ENCODE measurements at regions not wholly inside any gene's neighbourhood (a gene's known extent, or its start where the extent isn't known, plus 50 kb on each side); places are given as distances from the start of the nearest gene placed in this dataset.
"Not testable (repeated sequence)": the region's sequence is repeated elsewhere in the genome, so short reads cannot be mapped to it uniquely, and the experiment has no call there.

GRCh38 chr9:93890436-93890935 lies 64.7 kb downstream of the BARX1 start:
- Histone ChIP-seq H3K4me3 (replicated peaks in 1 of 4; ENCODE audit: control extremely low read depth in 1 of 4, insufficient read depth in 1 of 4, low read depth in 3 of 4, low read length in 4 of 4) (no peak overlapping the region), H3K9ac (ENCODE audit: insufficient read depth, low read length) (no peak overlapping the region), H3K27me3 (ENCODE audit: control insufficient read depth, insufficient read depth, low read length) (no peaks in the 10 kb centered on the region), H3K27ac (ENCODE audit: insufficient read depth, low read length) (no peak overlapping the region), H3K4me2 (ENCODE audit: extremely low read depth, insufficient read depth, low read length) (no peak overlapping the region), H3K9me3 (ENCODE audit: control insufficient read depth, insufficient read depth, low read depth, low read length) (no peaks in the 10 kb centered on the region), H4K20me1 (ENCODE audit: control insufficient read depth, extremely low read depth, insufficient read depth, low read length) (no peaks in the 10 kb centered on the region), H3K36me3 (ENCODE audit: control insufficient read depth, insufficient read depth, low read length) (no peaks in the 10 kb centered on the region), H3K4me1 (ENCODE audit: control insufficient read depth, extremely low read depth, insufficient read depth, low read length) (no peaks in the 10 kb centered on the region), H3K79me2 (ENCODE audit: control insufficient read depth, insufficient read depth, low read length) (no peaks in the 10 kb centered on the region), H2AFZ (ENCODE audit: low read length) (no peak overlapping the region)
- DNase-seq (ENCODE audit: low read depth in 2 of 2), result no peak
- TF ChIP-seq CTCF (conservative IDR thresholded peaks at IDR 0.05 in 1 of 2, IDR thresholded peaks at IDR 0.05 in 1 of 2; ENCODE audit: low read depth in 1 of 2, low read length in 2 of 2) (no peak), EZH2 (IDR thresholded peaks at IDR 0.05; ENCODE audit: low read length, missing control alignments) (no peak)

GRCh38 chr9:93886911-93887310 lies 68.2 kb downstream of the BARX1 start:
- Histone ChIP-seq H3K4me3 (replicated peaks in 1 of 4; ENCODE audit: control extremely low read depth in 1 of 4, insufficient read depth in 1 of 4, low read depth in 3 of 4, low read length in 4 of 4) (no peak overlapping the region), H3K79me2 (ENCODE audit: control insufficient read depth, insufficient read depth, low read length) (no peaks in the 10 kb centered on the region), H3K36me3 (ENCODE audit: control insufficient read depth, insufficient read depth, low read length) (no peaks in the 10 kb centered on the region), H3K27me3 (ENCODE audit: control insufficient read depth, insufficient read depth, low read length) (no peaks in the 10 kb centered on the region), H2AFZ (ENCODE audit: low read length) (no peak overlapping the region), H3K4me1 (ENCODE audit: control insufficient read depth, extremely low read depth, insufficient read depth, low read length) (no peaks in the 10 kb centered on the region), H3K4me2 (ENCODE audit: extremely low read depth, insufficient read depth, low read length) (no peak overlapping the region), H3K27ac (ENCODE audit: insufficient read depth, low read length) (no peak overlapping the region), H3K9me3 (ENCODE audit: control insufficient read depth, insufficient read depth, low read depth, low read length) (no peaks in the 10 kb centered on the region), H3K9ac (ENCODE audit: insufficient read depth, low read length) (no peak overlapping the region), H4K20me1 (ENCODE audit: control insufficient read depth, extremely low read depth, insufficient read depth, low read length) (no peaks in the 10 kb centered on the region)
- DNase-seq (ENCODE audit: low read depth in 2 of 2), result no peak
- TF ChIP-seq CTCF (conservative IDR thresholded peaks at IDR 0.05 in 1 of 2, IDR thresholded peaks at IDR 0.05 in 1 of 2; ENCODE audit: low read depth in 1 of 2, low read length in 2 of 2), result no peak

DNA sequence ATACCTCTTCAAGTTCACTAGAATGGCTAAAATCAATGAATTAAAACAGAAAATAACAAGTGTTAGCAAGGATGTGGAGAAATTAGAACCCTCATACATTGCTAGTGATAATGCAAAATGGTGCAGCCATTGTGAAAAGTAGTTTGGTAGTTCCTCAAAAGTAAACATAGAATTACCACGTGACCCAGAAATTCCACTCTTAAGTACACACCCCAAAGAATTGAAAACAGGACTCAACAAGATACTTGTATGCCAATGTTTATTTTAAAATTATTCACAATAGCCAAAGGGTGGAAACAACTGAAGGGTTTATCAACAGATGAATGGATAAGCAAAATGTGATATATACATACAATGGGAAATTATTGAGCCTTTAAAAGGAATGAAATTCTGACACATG lies 70.3 kb downstream of the BARX1 start:
- H3K9ac ChIP-seq (ENCODE audit: insufficient read depth, low read length), result no peak overlapping the region
- H3K4me1 ChIP-seq (ENCODE audit: control insufficient read depth, extremely low read depth, insufficient read depth, low read length), result no peaks in the 10 kb centered on the region
- H3K36me3 ChIP-seq (ENCODE audit: control insufficient read depth, insufficient read depth, low read length), result no peaks in the 10 kb centered on the region
- H2AFZ ChIP-seq (ENCODE audit: low read length), result no peak overlapping the region
- no peak overlapping the region for H3K4me3 ChIP-seq (replicated peaks in 1 of 4; ENCODE audit: control extremely low read depth in 1 of 4, insufficient read depth in 1 of 4, low read depth in 3 of 4, low read length in 4 of 4)
- no peaks in the 10 kb centered on the region for H4K20me1 ChIP-seq (ENCODE audit: control insufficient read depth, extremely low read depth, insufficient read depth, low read length)
- no peak for TF ChIP-seq EZH2 (IDR thresholded peaks at IDR 0.05; ENCODE audit: low read length, missing control alignments)
- TF ChIP-seq CTCF (conservative IDR thresholded peaks at IDR 0.05 in 1 of 2, IDR thresholded peaks at IDR 0.05 in 1 of 2; ENCODE audit: low read depth in 1 of 2, low read length in 2 of 2), result no peak
- no peaks in the 10 kb centered on the region for H3K9me3 ChIP-seq (ENCODE audit: control insufficient read depth, insufficient read depth, low read depth, low read length)
- no peak overlapping the region for H3K27ac ChIP-seq (ENCODE audit: insufficient read depth, low read length)
- H3K79me2 ChIP-seq (ENCODE audit: control insufficient read depth, insufficient read depth, low read length), result no peaks in the 10 kb centered on the region
- DNase-seq (ENCODE audit: low read depth in 2 of 2), result no peak
- H3K4me2 ChIP-seq (ENCODE audit: extremely low read depth, insufficient read depth, low read length), result no peak overlapping the region
- no peaks in the 10 kb centered on the region for H3K27me3 ChIP-seq (ENCODE audit: control insufficient read depth, insufficient read depth, low read length)

GRCh38 chr9:93879662-93880407 lies 75.3 kb downstream of the BARX1 start:
- H3K4me2 ChIP-seq (ENCODE audit: extremely low read depth, insufficient read depth, low read length); H4K20me1 ChIP-seq (ENCODE audit: control insufficient read depth, extremely low read depth, insufficient read depth, low read length): not testable (repeated sequence)

More at GRCh38 chr9:93879662-93880407, 75.3 kb downstream of the BARX1 start:
- H3K27me3 ChIP-seq (ENCODE audit: control insufficient read depth, insufficient read depth, low read length); H2AFZ ChIP-seq (ENCODE audit: low read length); H3K36me3 ChIP-seq (ENCODE audit: control insufficient read depth, insufficient read depth, low read length); DNase-seq (ENCODE audit: low read depth in 2 of 2); H3K9ac ChIP-seq (ENCODE audit: insufficient read depth, low read length); H3K79me2 ChIP-seq (ENCODE audit: control insufficient read depth, insufficient read depth, low read length); H3K4me1 ChIP-seq (ENCODE audit: control insufficient read depth, extremely low read depth, insufficient read depth, low read length); H3K9me3 ChIP-seq (ENCODE audit: control insufficient read depth, insufficient read depth, low read depth, low read length); H3K4me3 ChIP-seq (replicated peaks in 1 of 4; ENCODE audit: control extremely low read depth in 1 of 4, insufficient read depth in 1 of 4, low read depth in 3 of 4, low read length in 4 of 4); H3K27ac ChIP-seq (ENCODE audit: insufficient read depth, low read length): not testable (repeated sequence)
